Smooth muscle cell (in vitro differentiated cells): ENCODE measurements at regions not wholly inside any gene's neighbourhood (a gene's known extent, or its start where the extent isn't known, plus 50 kb on each side); places are given as distances from the start of the nearest gene placed in this dataset.

ENCODE experiments used
- DNase-seq: peaks from one replicate; lab custom pipeline; 2025; ENCODE audit not compliant: unreplicated experiment; lab: John Stamatoyannopoulos, UW
- H2AFZ ChIP-seq: fragments of 200-600 bp; sonication (generic); 2 replicates; pipeline ENCODE4 v1.6.0; 2016; ENCODE audit warnings: antibody characterized with exemption, low read depth, mild to moderate bottlenecking
- H3F3A ChIP-seq: fragments of 200-600 bp; sonication (generic); 2 replicates; pipeline ENCODE4 v1.6.0; 2017; ENCODE audit warnings: antibody characterized with exemption, low read depth
- H3K27ac ChIP-seq: fragments of 200-600 bp; sonication (generic); 2 replicates; pipeline ENCODE4 v1.5.1; 2016; ENCODE audit warnings: low read depth, mild to moderate bottlenecking
- H3K27me3 ChIP-seq: fragments of 200-600 bp; sonication (generic); 2 replicates; pipeline ENCODE4 v1.6.1; 2016; ENCODE audit warnings: low read depth, mild to moderate bottlenecking
- H3K36me3 ChIP-seq: fragments of 200-600 bp; sonication (generic); 2 replicates; pipeline ENCODE4 v1.5.1; 2016; ENCODE audit warnings: low read depth
- H3K4me1 ChIP-seq: fragments of 200-600 bp; sonication (generic); 2 replicates; pipeline ENCODE4 v1.5.1; 2016; ENCODE audit warnings: low read depth
- H3K4me2 ChIP-seq: fragments of 200-600 bp; sonication (generic); 2 replicates; pipeline ENCODE4 v1.6.0; 2016; ENCODE audit warnings: mild to moderate bottlenecking
- H3K4me3 ChIP-seq: fragments of 200-600 bp; sonication (generic); 2 replicates; pipeline ENCODE4 v1.5.1; 2016; ENCODE audit warnings: mild to moderate bottlenecking
- H3K79me2 ChIP-seq: fragments of 200-600 bp; sonication (generic); 2 replicates; pipeline ENCODE4 v1.6.0; 2016; ENCODE audit warnings: low read depth, mild to moderate bottlenecking
- H3K9ac ChIP-seq: fragments of 200-600 bp; sonication (generic); 2 replicates; pipeline ENCODE4 v1.6.0; 2016; ENCODE audit warnings: low read depth
- H3K9me3 ChIP-seq: fragments of 200-600 bp; sonication (generic); replicated peaks from 2 replicates; pipeline ENCODE4 v1.5.1; 2016; ENCODE audit warnings: low read depth
- H4K20me1 ChIP-seq: fragments of 200-600 bp; sonication (generic); 2 replicates; pipeline ENCODE4 v1.6.0; 2016; ENCODE audit warnings: low read depth
- CTCF ChIP-seq: fragments of 200-600 bp; sonication (generic); IDR thresholded peaks from 2 replicates; pipeline ENCODE4 v1.5.1; 2017; ENCODE audit warnings: borderline replicate concordance, mild to moderate bottlenecking, antibody characterized with exemption; ENCODE audit not compliant: insufficient read depth, poor library complexity, severe bottlenecking
- WGBS: methylation state at CpG from one replicate; pipeline ENCODE4 v1.1.7; 2016; ENCODE audit warnings: low lambda C conversion rate; 5-methylcytosine and 5-hydroxymethylcytosine counted together

DNA sequence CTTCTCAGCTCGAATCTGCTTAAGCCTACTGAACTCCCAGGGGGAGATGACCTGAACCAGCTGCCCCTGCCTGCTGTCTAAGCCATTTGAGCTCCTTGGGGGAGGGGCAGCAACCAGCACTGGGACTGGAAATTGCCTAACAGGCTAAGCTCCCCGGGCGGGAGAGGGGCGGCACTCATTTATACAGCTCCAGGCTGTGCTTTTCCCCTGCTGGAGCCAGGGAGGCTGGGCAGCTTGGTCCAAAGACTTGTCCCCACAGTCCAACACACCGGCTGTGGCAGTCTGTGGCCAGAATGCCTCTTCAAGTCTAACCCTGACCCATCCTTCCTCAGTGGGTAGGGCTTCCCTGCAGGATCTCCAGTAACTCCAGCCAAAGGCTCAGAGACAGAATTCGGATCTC, 1241.5 kb downstream of the ROBO2 start:
- H3K79me2 ChIP-seq, result no peaks in the 10 kb centered on the region
- H3K4me2 ChIP-seq, result no peak overlapping the region
- no peaks in the 10 kb centered on the region for H3K36me3 ChIP-seq
- WGBS, result 80% methylated on average over 6 of the region's 6 CpGs
- no peaks in the 10 kb centered on the region for H4K20me1 ChIP-seq
- H2AFZ ChIP-seq, result no peak overlapping the region
- DNase-seq, result no peak
- H3K9ac ChIP-seq, result no peak overlapping the region
- H3K4me3 ChIP-seq, result no peak overlapping the region
- H3F3A ChIP-seq, result no peaks in the 10 kb centered on the region
- no peak for TF ChIP-seq CTCF
- no peak overlapping the region for H3K27ac ChIP-seq
- no peaks in the 10 kb centered on the region for H3K27me3 ChIP-seq
- no peaks in the 10 kb centered on the region for H3K9me3 ChIP-seq
- peaks cover 16% of the 10 kb centered on the region for H3K4me1 ChIP-seq

DNA sequence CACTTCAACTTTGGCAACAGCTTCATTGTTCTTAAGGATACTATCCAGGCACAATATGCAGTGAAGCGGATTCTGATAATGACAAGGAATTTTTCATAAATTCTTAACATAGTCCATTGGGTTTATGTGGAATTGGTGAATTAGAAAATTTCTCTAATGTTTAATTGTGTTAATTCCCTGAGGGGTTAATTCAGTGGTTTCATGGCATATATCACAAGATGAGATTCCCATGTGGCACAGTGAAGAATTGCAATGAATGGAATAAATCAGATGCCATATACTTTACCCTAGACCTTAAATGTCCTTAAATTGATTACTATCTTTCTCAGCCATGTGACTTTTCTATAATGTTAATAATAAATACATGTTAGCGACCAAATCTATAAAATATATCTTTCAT, 1244.1 kb downstream of the ROBO2 start:
- 97% methylated on average over 2 of the region's 2 CpGs for WGBS

DNA sequence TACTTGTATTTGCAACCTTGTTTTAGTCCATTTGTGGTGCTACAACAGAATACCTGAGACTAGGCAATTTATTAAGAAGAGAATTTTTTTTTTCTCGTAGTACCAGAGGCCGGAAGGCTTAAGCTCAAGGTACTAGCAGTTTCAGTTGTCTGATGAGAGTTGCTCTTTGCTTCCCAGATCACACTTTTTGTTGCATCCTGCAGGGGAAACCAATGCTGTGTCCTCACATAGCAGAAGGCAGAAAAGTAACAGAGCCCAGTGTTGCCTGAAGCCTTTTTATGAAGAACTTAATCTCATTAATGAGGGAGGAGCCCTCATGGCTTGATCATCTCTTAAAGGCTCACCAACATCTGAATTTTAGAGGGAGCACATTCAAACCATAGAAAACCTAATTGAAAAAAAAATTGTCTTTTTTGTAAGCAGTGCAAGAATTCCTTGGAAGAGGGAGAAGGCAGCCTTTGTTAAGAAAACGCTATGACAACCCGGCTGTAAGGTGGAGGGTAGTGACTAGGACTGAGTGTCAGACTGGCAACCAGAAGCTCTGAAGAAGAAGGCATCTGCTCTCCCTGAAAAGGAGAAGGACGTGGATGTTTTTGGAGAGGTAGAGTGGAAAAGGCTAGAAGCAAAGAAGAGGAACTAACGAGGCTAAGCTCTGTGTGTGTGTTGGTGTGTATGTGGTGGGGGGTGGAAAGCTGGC, 1245.3 kb downstream of the ROBO2 start:
- Histone ChIP-seq H3K36me3 (no peaks in the 10 kb centered on the region), H3K4me1 (peaks cover 20% of the 10 kb centered on the region), H3K4me2 (no peak overlapping the region), H2AFZ (peak overlapping the region; percentile 63), H3K4me3 (no peak overlapping the region), H3K9me3 (no peaks in the 10 kb centered on the region), H3K27ac (no peak overlapping the region), H3K79me2 (no peaks in the 10 kb centered on the region), H4K20me1 (no peaks in the 10 kb centered on the region), H3K27me3 (no peaks in the 10 kb centered on the region), H3F3A (no peaks in the 10 kb centered on the region), H3K9ac (no peak overlapping the region)
- DNase-seq, result no peak
- WGBS, result 74% methylated on average over 6 of the region's 6 CpGs
- TF ChIP-seq CTCF, result no peak

More for the DNA sequence above, 1244.1 kb downstream of the ROBO2 start:
- no peak for DNase-seq
- Histone ChIP-seq H3K4me1 (peaks cover 20% of the 10 kb centered on the region), H3K27me3 (no peaks in the 10 kb centered on the region), H4K20me1 (no peaks in the 10 kb centered on the region), H2AFZ (no peak overlapping the region), H3K27ac (no peak overlapping the region), H3K9me3 (no peaks in the 10 kb centered on the region), H3K79me2 (no peaks in the 10 kb centered on the region), H3F3A (no peaks in the 10 kb centered on the region), H3K36me3 (no peaks in the 10 kb centered on the region), H3K9ac (no peak overlapping the region), H3K4me3 (no peak overlapping the region), H3K4me2 (no peak overlapping the region)
- TF ChIP-seq CTCF, result no peak

GRCh38 chr3:78287085-78287484, 1247.2 kb downstream of the ROBO2 start:
- Histone ChIP-seq H4K20me1 (no peaks in the 10 kb centered on the region), H3K36me3 (no peaks in the 10 kb centered on the region), H3K4me2 (peak overlapping the region; percentile 50), H3K9me3 (no peaks in the 10 kb centered on the region), H3K27me3 (no peaks in the 10 kb centered on the region), H3K4me3 (no peak overlapping the region), H2AFZ (no peak overlapping the region), H3K9ac (no peak overlapping the region), H3K79me2 (no peaks in the 10 kb centered on the region), H3K27ac (no peak overlapping the region), H3K4me1 (peaks cover 20% of the 10 kb centered on the region), H3F3A (no peaks in the 10 kb centered on the region)
- TF ChIP-seq CTCF, result no peak
- DNase-seq, result no peak
